ENCODE measurements at regions not wholly inside any gene's neighbourhood (a gene's known extent, or its start where the extent isn't known, plus 50 kb on each side); places are given as distances from the start of the nearest gene placed in this dataset.

- Histone ChIP-seq H3K4me1 (no peaks in the 10 kb centered on the region), H3K9me3 (peaks cover 0 to 4% (median 0%) of the 10 kb centered on the region in 4 donors), H3K36me3 (no peaks in the 10 kb centered on the region), H3K27me3 (no peaks in the 10 kb centered on the region), H3K4me3 (no peak overlapping the region), H3K27ac (no peak overlapping the region)
- no peak for ATAC-seq (ENCODE audit: low FRiP score in 2 of 2)
- 74 to 76% methylated on average over 4 of the region's 4 CpGs for WGBS, 2 donors
- TF ChIP-seq CTCF (IDR thresholded peaks at IDR 0.05) (no peak), EP300 (IDR thresholded peaks at IDR 0.05) (no peak), POLR2A (IDR thresholded peaks at IDR 0.05) (no peak), POLR2AphosphoS5 (IDR thresholded peaks at IDR 0.05) (no peak)
- no peak for DNase-seq
Observed at GRCh38 chr3:90221900-90222299, 1114.5 kb downstream of the EPHA3 start.

DNA sequence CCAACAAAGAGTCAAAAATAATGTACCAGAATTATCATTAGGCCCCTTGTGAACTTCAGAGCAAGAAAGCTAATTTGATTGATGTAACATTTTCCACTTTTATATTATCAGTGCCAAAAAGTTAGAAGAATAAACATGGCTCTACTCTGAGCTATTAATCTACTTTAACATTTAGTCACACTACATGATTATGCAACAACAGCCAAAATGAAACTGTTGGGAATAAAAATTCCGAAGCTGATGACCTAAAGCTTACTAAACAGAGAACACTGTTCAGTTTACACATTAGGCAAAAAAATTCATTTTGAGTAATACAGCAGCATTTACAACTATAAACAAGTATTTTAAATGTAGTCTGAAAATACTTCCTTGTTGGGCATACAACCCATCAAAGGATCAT lies 1134.1 kb downstream of the EPHA3 start:
- H3K9me3 ChIP-seq = peaks cover 0 to 6% (median 2%) of the 10 kb centered on the region in 4 donors
- no peak overlapping the region for H3K27ac ChIP-seq
- no peak for TF ChIP-seq POLR2AphosphoS5 (IDR thresholded peaks at IDR 0.05)
- TF ChIP-seq CTCF (IDR thresholded peaks at IDR 0.05) = no peak
- no peak for TF ChIP-seq EP300 (IDR thresholded peaks at IDR 0.05)
- TF ChIP-seq POLR2A (IDR thresholded peaks at IDR 0.05) = no peak
- H3K36me3 ChIP-seq = no peaks in the 10 kb centered on the region
- no peak overlapping the region for H3K4me3 ChIP-seq
- ATAC-seq (ENCODE audit: low FRiP score in 2 of 2) (peak in 1 of 2 donors; percentile 69), DNase-seq (no peak)
- H3K4me1 ChIP-seq = no peaks in the 10 kb centered on the region
- H3K27me3 ChIP-seq = no peaks in the 10 kb centered on the region
- 53 to 63% methylated on average over 1 of the region's 1 CpG for WGBS, 2 donors

DNA sequence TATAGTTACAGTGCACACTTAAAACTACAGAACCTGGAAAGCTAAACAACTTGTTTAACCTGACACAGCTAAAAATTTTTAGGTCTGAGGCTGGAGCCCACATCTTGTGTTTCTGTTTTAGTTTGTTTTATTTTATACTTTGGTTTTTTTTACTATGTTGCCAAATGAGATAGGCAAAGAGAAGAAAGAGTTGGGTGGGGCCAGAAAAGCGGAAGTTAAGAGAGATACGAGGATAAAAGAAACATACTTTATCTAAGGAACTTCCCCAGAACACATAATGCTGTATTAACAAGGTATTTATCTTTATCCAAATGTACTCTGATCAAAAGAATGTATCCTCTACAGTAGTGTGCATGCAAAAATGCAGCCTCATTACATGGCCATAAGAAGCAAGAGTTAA lies 1145.7 kb downstream of the EPHA3 start:
- no peak for TF ChIP-seq CTCF (IDR thresholded peaks at IDR 0.05)
- no peak for TF ChIP-seq POLR2AphosphoS5 (IDR thresholded peaks at IDR 0.05)
- TF ChIP-seq EP300 (IDR thresholded peaks at IDR 0.05) = no peak
- no peak for TF ChIP-seq POLR2A (IDR thresholded peaks at IDR 0.05)
- Histone ChIP-seq H3K36me3 (no peaks in the 10 kb centered on the region), H3K4me3 (no peak overlapping the region), H3K27ac (no peak overlapping the region), H3K27me3 (no peaks in the 10 kb centered on the region), H3K9me3 (no peaks in the 10 kb centered on the region), H3K4me1 (no peaks in the 10 kb centered on the region)
- no peak for ATAC-seq (ENCODE audit: low FRiP score in 2 of 2)
- 58% methylated on average over 2 of the region's 2 CpGs for WGBS, 2 donors
- no peak for DNase-seq

- H3K27ac ChIP-seq = no peak overlapping the region
- H3K4me3 ChIP-seq = no peak overlapping the region
- no peak for DNase-seq
- WGBS, 2 donors = 80 to 83% methylated on average over 6 of the region's 6 CpGs
- H3K27me3 ChIP-seq = no peaks in the 10 kb centered on the region
- TF ChIP-seq POLR2A (IDR thresholded peaks at IDR 0.05) = no peak
- TF ChIP-seq EP300 (IDR thresholded peaks at IDR 0.05) = no peak
- no peak for TF ChIP-seq CTCF (IDR thresholded peaks at IDR 0.05)
- TF ChIP-seq POLR2AphosphoS5 (IDR thresholded peaks at IDR 0.05) = no peak
- H3K9me3 ChIP-seq = peaks cover 0 to 12% (median 12%) of the 10 kb centered on the region in 4 donors
- no peak for ATAC-seq (ENCODE audit: low FRiP score in 2 of 2)
- no peaks in the 10 kb centered on the region for H3K4me1 ChIP-seq
- H3K36me3 ChIP-seq = no peaks in the 10 kb centered on the region
Observed at GRCh38 chr3:90261481-90262433, 1154.3 kb downstream of the EPHA3 start.

Small RNAs in the stretch of these regions (small RNA-seq; reads per million reads assigned to genes)
- 0 reads per million in 4 donors for gene HSPE1P19
- gene RF00012 = 0 reads per million in 4 donors
- gene RNU6-712P = 0 reads per million in 4 donors
